HL-60/S4 treated with phorbol 12-myristate 13-acetate at 8.2 ng/mL for 4 days and 3 days (cell line): ENCODE measurements at regions not wholly inside any gene's neighbourhood (a gene's known extent, or its start where the extent isn't known, plus 50 kb on each side); places are given as distances from the start of the nearest gene placed in this dataset.

Experiments used
- in situ Hi-C: fragments of 300-500 bp; cut with MboI; formaldehyde crosslinking; loops from 2 replicates; pipeline ENCODE4 v1.15.0; 2022; ENCODE audit warnings: low sequenced_read_pairs

GRCh38 chr5:68161156-68161555 is 54.4 kb upstream of the PIK3R1 start:
- in situ Hi-C loops, result no loop called here

- in situ Hi-C loops, result no loop called here
Observed at GRCh38 chr5:68159224-68159951, 56.2 kb upstream of the PIK3R1 start.

- in situ Hi-C loops, result no loop called here
Observed at GRCh38 chr5:68155940-68156339, 59.6 kb upstream of the PIK3R1 start.

GRCh38 chr5:68154119-68154857 is 61.3 kb upstream of the PIK3R1 start:
- in situ Hi-C loops, result no loop called here

- in situ Hi-C loops, result no loop called here
Observed at GRCh38 chr5:68151812-68152211, 63.7 kb upstream of the PIK3R1 start.

- in situ Hi-C loops, result no loop called here
Observed at GRCh38 chr5:68149189-68149588, 66.4 kb upstream of the PIK3R1 start.

- in situ Hi-C loops, result no loop called here
Observed at GRCh38 chr5:68148096-68148495, 67.5 kb upstream of the PIK3R1 start.

- in situ Hi-C loops, result no loop called here
Observed at GRCh38 chr5:68147659-68148058, 67.9 kb upstream of the PIK3R1 start.

GRCh38 chr5:68141494-68141893 is 74.1 kb upstream of the PIK3R1 start:
- in situ Hi-C loops, result no loop called here

- in situ Hi-C loops, result no loop called here
Observed at GRCh38 chr5:68140763-68141162, 74.8 kb upstream of the PIK3R1 start.

GRCh38 chr5:68139611-68140441 is 75.7 kb upstream of the PIK3R1 start:
- in situ Hi-C loops, result no loop called here

- in situ Hi-C loops, result no loop called here
Observed at GRCh38 chr5:68137511-68138140, 77.9 kb upstream of the PIK3R1 start.

- in situ Hi-C loops, result no loop called here
Observed at GRCh38 chr5:68134669-68135313, 80.8 kb upstream of the PIK3R1 start.

GRCh38 chr5:68134033-68134668 is 81.4 kb upstream of the PIK3R1 start:
- in situ Hi-C loops, result no loop called here

GRCh38 chr5:68130253-68130652 is 85.3 kb upstream of the PIK3R1 start:
- in situ Hi-C loops, result no loop called here

GRCh38 chr5:68129364-68129763 is 86.2 kb upstream of the PIK3R1 start:
- in situ Hi-C loops, result no loop called here

GRCh38 chr5:68126886-68127285 is 88.7 kb upstream of the PIK3R1 start:
- in situ Hi-C loops, result no loop called here

GRCh38 chr5:68122439-68123328 is 92.9 kb upstream of the PIK3R1 start:
- in situ Hi-C loops, result no loop called here

GRCh38 chr5:68116868-68117411 is 98.6 kb upstream of the PIK3R1 start:
- in situ Hi-C loops, result no loop called here
